ENCODE measurements at regions not wholly inside any gene's neighbourhood (a gene's known extent, or its start where the extent isn't known, plus 50 kb on each side); places are given as distances from the start of the nearest gene placed in this dataset.

GRCh38 chr2:14261771-14262170 is 370.7 kb upstream of the LRATD1 start:
- DNase-seq = no peak
- no peak overlapping the region for H3K4me3 Mint-ChIP-seq
- no peak overlapping the region for H3K27ac Mint-ChIP-seq
- no peak overlapping the region for H2AFZ ChIP-seq (ENCODE audit: insufficient read depth, low read depth, low read length, poor library complexity, severe bottlenecking)
- TF ChIP-seq CTCF (IDR thresholded peaks at IDR 0.05) (no peak), EZH2 (IDR thresholded peaks at IDR 0.05; ENCODE audit: borderline replicate concordance, insufficient read depth, low read depth, low read length, poor library complexity, severe bottlenecking) (no peak)
- H3K36me3 ChIP-seq (replicated peaks in 1 of 2; ENCODE audit: control extremely low read depth in 1 of 2, control insufficient read depth in 1 of 2, extremely low read depth in 1 of 2, insufficient read depth in 2 of 2, low read length in 1 of 2) = no peaks in the 10 kb centered on the region
- H3K79me2 ChIP-seq (ENCODE audit: control insufficient read depth, insufficient read depth, low read length) = no peaks in the 10 kb centered on the region
- ChIA-PET CTCF (no interaction called here), POLR2A (no interaction called here)
- H3K4me1 ChIP-seq (ENCODE audit: control insufficient read depth in 2 of 2, insufficient read depth in 2 of 2, low read length in 2 of 2) = no peaks in the 10 kb centered on the region
- no peak overlapping the region for H3K27ac ChIP-seq (ENCODE audit: low read length in 2 of 2)
- H3K27me3 Mint-ChIP-seq = no peaks in the 10 kb centered on the region
- H3K4me3 ChIP-seq (ENCODE audit: control extremely low read depth in 1 of 5, extremely low read depth in 1 of 5, insufficient read depth in 1 of 5, low read depth in 2 of 5, low read length in 4 of 5) = no peak overlapping the region
- no peak overlapping the region for H3K4me2 ChIP-seq (replicated peaks; ENCODE audit: low read depth, low read length, poor library complexity, severe bottlenecking)
- intact Hi-C loops (cut with micrococcal nuclease) = no loop called here
- no peaks in the 10 kb centered on the region for H3K9me3 Mint-ChIP-seq (ENCODE audit: insufficient read depth)
- H3K9ac ChIP-seq (ENCODE audit: low read length) = no peak overlapping the region
- no peak for ATAC-seq (ENCODE audit: low read depth)
- H3K27me3 ChIP-seq (replicated peaks in 1 of 4; ENCODE audit: control extremely low read depth in 1 of 4, control insufficient read depth in 3 of 4, insufficient read depth in 4 of 4, low read length in 3 of 4) = no peaks in the 10 kb centered on the region
- no peaks in the 10 kb centered on the region for H4K20me1 ChIP-seq (ENCODE audit: control insufficient read depth, insufficient read depth, low read length, poor library complexity, severe bottlenecking)
- H3K4me1 Mint-ChIP-seq = no peaks in the 10 kb centered on the region
- H3K9me3 ChIP-seq (ENCODE audit: control extremely low read depth in 1 of 3, control insufficient read depth in 2 of 3, insufficient read depth in 1 of 3, low read length in 2 of 3) = no peaks in the 10 kb centered on the region

GRCh38 chr2:14263053-14263452 is 369.5 kb upstream of the LRATD1 start:
- CTCF ChIA-PET = no interaction called here
- DNase-seq (no peak), ATAC-seq (ENCODE audit: low read depth) (no peak)
- POLR2A ChIA-PET = no interaction called here
- no peak overlapping the region for H3K4me3 Mint-ChIP-seq
- H3K4me1 Mint-ChIP-seq = no peaks in the 10 kb centered on the region
- Histone ChIP-seq H3K36me3 (replicated peaks in 1 of 2; ENCODE audit: control extremely low read depth in 1 of 2, control insufficient read depth in 1 of 2, extremely low read depth in 1 of 2, insufficient read depth in 2 of 2, low read length in 1 of 2) (no peaks in the 10 kb centered on the region), H3K9me3 (ENCODE audit: control extremely low read depth in 1 of 3, control insufficient read depth in 2 of 3, insufficient read depth in 1 of 3, low read length in 2 of 3) (no peaks in the 10 kb centered on the region), H3K4me2 (replicated peaks; ENCODE audit: low read depth, low read length, poor library complexity, severe bottlenecking) (no peak overlapping the region), H3K4me3 (ENCODE audit: control extremely low read depth in 1 of 5, extremely low read depth in 1 of 5, insufficient read depth in 1 of 5, low read depth in 2 of 5, low read length in 4 of 5) (no peak overlapping the region), H4K20me1 (ENCODE audit: control insufficient read depth, insufficient read depth, low read length, poor library complexity, severe bottlenecking) (no peaks in the 10 kb centered on the region), H3K27ac (ENCODE audit: low read length in 2 of 2) (no peak overlapping the region), H3K79me2 (ENCODE audit: control insufficient read depth, insufficient read depth, low read length) (no peaks in the 10 kb centered on the region), H3K9ac (ENCODE audit: low read length) (no peak overlapping the region), H3K4me1 (ENCODE audit: control insufficient read depth in 2 of 2, insufficient read depth in 2 of 2, low read length in 2 of 2) (no peaks in the 10 kb centered on the region), H3K27me3 (replicated peaks in 1 of 4; ENCODE audit: control extremely low read depth in 1 of 4, control insufficient read depth in 3 of 4, insufficient read depth in 4 of 4, low read length in 3 of 4) (no peaks in the 10 kb centered on the region), H2AFZ (ENCODE audit: insufficient read depth, low read depth, low read length, poor library complexity, severe bottlenecking) (no peak overlapping the region)
- no peak for TF ChIP-seq EZH2 (IDR thresholded peaks at IDR 0.05; ENCODE audit: borderline replicate concordance, insufficient read depth, low read depth, low read length, poor library complexity, severe bottlenecking)
- no peak for TF ChIP-seq CTCF (IDR thresholded peaks at IDR 0.05)
- intact Hi-C loops (cut with micrococcal nuclease) = no loop called here
- H3K9me3 Mint-ChIP-seq (ENCODE audit: insufficient read depth) = no peaks in the 10 kb centered on the region
- H3K27ac Mint-ChIP-seq = no peak overlapping the region
- no peaks in the 10 kb centered on the region for H3K27me3 Mint-ChIP-seq

Data from B cell (primary cell).